ENCODE measurements at regions not wholly inside any gene's neighbourhood (a gene's known extent, or its start where the extent isn't known, plus 50 kb on each side); places are given as distances from the start of the nearest gene placed in this dataset.

- peak overlapping the region; percentile 98 for H2AFZ ChIP-seq (ENCODE audit: low read length)
- no peak for TF ChIP-seq CTCF (IDR thresholded peaks at IDR 0.05; ENCODE audit: extremely low read depth, low read depth, low read length)
- H3K27me3 ChIP-seq (ENCODE audit: insufficient read depth, low read length): no peaks in the 10 kb centered on the region
- H3K79me2 ChIP-seq (ENCODE audit: insufficient read depth, low read length): no peaks in the 10 kb centered on the region
- H3K4me2 ChIP-seq (ENCODE audit: insufficient read depth, low read length): peak overlapping the region; percentile 97
- H3K4me1 ChIP-seq (ENCODE audit: insufficient read depth, low read length): peaks cover 9% of the 10 kb centered on the region
- no peaks in the 10 kb centered on the region for H3K9me3 ChIP-seq (ENCODE audit: low read depth, low read length)
- H4K20me1 ChIP-seq (ENCODE audit: insufficient read depth, low read length): no peaks in the 10 kb centered on the region
- H3K36me3 ChIP-seq (ENCODE audit: insufficient read depth, low read length): no peaks in the 10 kb centered on the region
- DNase-seq (ENCODE audit: insufficient read length, low spot score, missing footprints): no peak
- H3K27ac ChIP-seq (ENCODE audit: low read depth, low read length): peak overlapping the region; percentile 38
- H3K4me3 ChIP-seq (ENCODE audit: insufficient read depth, low read length): peak overlapping the region; percentile 93
Measured at GRCh38 chr16:72665701-72666100, 382.2 kb downstream of the ZFHX3 start.

GRCh38 chr16:72664509-72665408 is 383.2 kb downstream of the ZFHX3 start:
- Histone ChIP-seq H3K9me3 (ENCODE audit: low read depth, low read length) (no peaks in the 10 kb centered on the region), H2AFZ (ENCODE audit: low read length) (peak overlapping the region; percentile 98), H3K4me3 (ENCODE audit: insufficient read depth, low read length) (peak overlapping the region; percentile 93), H3K4me1 (ENCODE audit: insufficient read depth, low read length) (peaks cover 9% of the 10 kb centered on the region), H3K4me2 (ENCODE audit: insufficient read depth, low read length) (peak overlapping the region; percentile 97), H3K27me3 (ENCODE audit: insufficient read depth, low read length) (no peaks in the 10 kb centered on the region), H3K36me3 (ENCODE audit: insufficient read depth, low read length) (no peaks in the 10 kb centered on the region), H3K79me2 (ENCODE audit: insufficient read depth, low read length) (no peaks in the 10 kb centered on the region), H3K27ac (ENCODE audit: low read depth, low read length) (peak overlapping the region; percentile 38), H4K20me1 (ENCODE audit: insufficient read depth, low read length) (no peaks in the 10 kb centered on the region)
- peak; percentile 95 for DNase-seq (ENCODE audit: insufficient read length, low spot score, missing footprints)
- TF ChIP-seq CTCF (IDR thresholded peaks at IDR 0.05; ENCODE audit: extremely low read depth, low read depth, low read length): no peak

- Histone ChIP-seq H3K4me3 (ENCODE audit: insufficient read depth, low read length) (peak overlapping the region; percentile 93), H3K79me2 (ENCODE audit: insufficient read depth, low read length) (no peaks in the 10 kb centered on the region), H3K27ac (ENCODE audit: low read depth, low read length) (peak overlapping the region; percentile 38), H2AFZ (ENCODE audit: low read length) (peak overlapping the region; percentile 98), H3K36me3 (ENCODE audit: insufficient read depth, low read length) (no peaks in the 10 kb centered on the region), H4K20me1 (ENCODE audit: insufficient read depth, low read length) (no peaks in the 10 kb centered on the region), H3K4me2 (ENCODE audit: insufficient read depth, low read length) (peak overlapping the region; percentile 97), H3K27me3 (ENCODE audit: insufficient read depth, low read length) (no peaks in the 10 kb centered on the region), H3K4me1 (ENCODE audit: insufficient read depth, low read length) (peaks cover 9% of the 10 kb centered on the region), H3K9me3 (ENCODE audit: low read depth, low read length) (no peaks in the 10 kb centered on the region)
- no peak for TF ChIP-seq CTCF (IDR thresholded peaks at IDR 0.05; ENCODE audit: extremely low read depth, low read depth, low read length)
- DNase-seq (ENCODE audit: insufficient read length, low spot score, missing footprints): peak; percentile 3
Measured at GRCh38 chr16:72664056-72664508, 383.8 kb downstream of the ZFHX3 start.
